Common myeloid progenitor, CD34-positive (primary cell): ENCODE measurements at regions not wholly inside any gene's neighbourhood (a gene's known extent, or its start where the extent isn't known, plus 50 kb on each side); places are given as distances from the start of the nearest gene placed in this dataset.
"Not testable (repeated sequence)": the region's sequence is repeated elsewhere in the genome, so short reads cannot be mapped to it uniquely, and the experiment has no call there.

Experiments
- CTCF ChIA-PET: fragments of 350-600 bp; sonication (Branson Sonifier 250); formaldehyde crosslinking; loops from one replicate; lab custom pipeline; 2021; ENCODE audit warnings: antibody characterized with exemption; lab: Charles Lee
- POLR2A ChIA-PET: fragments of 350-600 bp; sonication (Branson Sonifier 250); formaldehyde crosslinking; loops from one replicate; lab custom pipeline; 2021; ENCODE audit warnings: antibody characterized with exemption; lab: Charles Lee
- DNase-seq, 3 donors: peaks; one replicate each; pipeline versions ENCODE4 v3.0.0 to v3.0.0-alpha.2; 2013
- H3K27ac ChIP-seq, 2 experiments: 1 replicate in 1 of 2; 2 replicates in 1 of 2; pipeline ENCODE4 v1.7.0; 2013; ENCODE audit warnings: inconsistent platforms in 2 of 2, low read length in 2 of 2, mild to moderate bottlenecking in 2 of 2, low read depth in 1 of 2, moderate library complexity in 1 of 2; ENCODE audit not compliant: severe bottlenecking in 2 of 2, insufficient read depth in 1 of 2, poor library complexity in 1 of 2
- H3K27me3 ChIP-seq, 5 experiments: replicated peaks in 2 of 5; 1 replicate in 3 of 5; 2 replicates in 2 of 5; pipeline versions ENCODE4 v1.6.1 to v1.7.0; 2013; ENCODE audit warnings: low read length in 4 of 5, mild to moderate bottlenecking in 2 of 5, moderate library complexity in 2 of 5, inconsistent platforms in 1 of 5; ENCODE audit not compliant: insufficient read depth in 5 of 5, control insufficient read depth in 4 of 5
- H3K36me3 ChIP-seq, 4 experiments: 1 replicate in 2 of 4; 2 replicates in 2 of 4; pipeline versions ENCODE4 v1.6.1 to v1.7.0; 2013; ENCODE audit warnings: low read length in 3 of 4, control low read depth in 1 of 4, mild to moderate bottlenecking in 1 of 4; ENCODE audit not compliant: control insufficient read depth in 4 of 4, insufficient read depth in 4 of 4
- H3K4me1 ChIP-seq, 4 experiments: 1 replicate in 3 of 4; 2 replicates in 1 of 4; pipeline versions ENCODE4 v1.6.1 to v1.7.1; 2013; ENCODE audit warnings: low read length in 3 of 4, mild to moderate bottlenecking in 3 of 4, control low read depth in 1 of 4, inconsistent platforms in 1 of 4, moderate library complexity in 1 of 4; ENCODE audit not compliant: control insufficient read depth in 4 of 4, insufficient read depth in 4 of 4; ENCODE audit errors: control extremely low read depth in 1 of 4
- H3K4me3 ChIP-seq, 7 experiments: 1 replicate in 4 of 7; 2 replicates in 3 of 7; pipeline versions ENCODE4 v1.5.1 to v1.7.0; 2013; ENCODE audit warnings: mild to moderate bottlenecking in 7 of 7, low read length in 6 of 7, moderate library complexity in 6 of 7, inconsistent platforms in 2 of 7, low read depth in 2 of 7, control low read depth in 1 of 7; ENCODE audit not compliant: insufficient read depth in 4 of 7, control insufficient read depth in 1 of 7; ENCODE audit errors: extremely low read depth in 1 of 7
- H3K9me3 ChIP-seq, 5 experiments: 1 replicate in 4 of 5; 2 replicates in 1 of 5; pipeline versions ENCODE4 v1.6.1 to v1.7.1; 2013; ENCODE audit warnings: low read length in 4 of 5, mild to moderate bottlenecking in 2 of 5, inconsistent platforms in 1 of 5, low read depth in 1 of 5, moderate library complexity in 1 of 5; ENCODE audit not compliant: control insufficient read depth in 4 of 5, insufficient read depth in 2 of 5; ENCODE audit errors: control extremely low read depth in 1 of 5
- WGBS: methylation state at CpG from one replicate; pipeline ENCODE4 v1.1.5; 2013; ENCODE audit not compliant: insufficient coverage; 5-methylcytosine and 5-hydroxymethylcytosine counted together

DNA sequence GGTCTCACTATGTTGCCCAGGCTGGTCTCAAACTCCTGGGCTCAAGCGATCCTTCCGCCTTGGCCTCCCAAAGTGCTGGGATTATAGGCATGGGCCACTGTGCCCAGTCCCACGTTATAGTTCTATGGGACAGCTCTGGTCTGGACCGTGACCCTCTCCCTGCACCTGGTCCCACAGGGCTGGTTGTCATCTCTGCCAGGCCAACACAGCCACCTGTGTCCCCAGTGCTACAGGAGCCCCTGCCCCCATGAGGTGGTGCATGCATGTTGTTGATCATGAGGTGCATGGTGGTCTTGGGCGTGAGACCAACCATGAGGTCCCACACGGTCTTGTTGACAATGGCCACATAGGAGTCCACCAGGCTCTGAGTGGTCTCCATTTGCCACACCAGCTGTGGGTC is 51.0 kb upstream of the UBE2Q2 start:
- H3K36me3 ChIP-seq, H3K4me1 ChIP-seq, H3K27ac ChIP-seq, POLR2A ChIA-PET, H3K27me3 ChIP-seq, H3K9me3 ChIP-seq, H3K4me3 ChIP-seq, DNase-seq: not testable (repeated sequence)
- CTCF ChIA-PET, result interaction anchor here (1.4 kb wide), 1 partner anchor 42 kb away, joined by 3 read pairs; no protein-coding TSS in a partner anchor
- 100% methylated on average over 2 of the region's 6 CpGs for WGBS

DNA sequence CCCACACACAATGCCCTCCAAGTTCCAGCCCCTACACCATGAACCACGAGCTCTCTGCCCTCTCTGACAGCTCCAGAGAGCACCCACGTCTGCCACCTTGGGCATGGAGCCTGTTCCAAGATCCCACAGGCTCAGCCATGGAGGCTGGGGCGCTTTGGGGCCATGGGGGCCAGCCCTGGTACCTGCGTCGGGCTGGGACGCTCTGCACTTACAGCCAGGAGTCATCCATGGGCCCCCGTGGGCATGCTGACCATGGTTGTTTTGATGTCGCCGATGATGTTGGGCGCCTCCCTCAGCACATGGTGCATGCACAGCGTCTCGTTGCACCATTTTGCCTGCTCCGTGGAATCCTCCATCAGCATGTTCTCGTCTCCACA is 51.9 kb upstream of the UBE2Q2 start:
- WGBS, result 99% methylated on average over 14 of the region's 14 CpGs
- H3K4me1 ChIP-seq, result no peaks in the 10 kb centered on the region
- H3K4me3 ChIP-seq, result no peak overlapping the region
- peaks cover 0 to 4% (median 0%) of the 10 kb centered on the region in 5 experiments for H3K27me3 ChIP-seq
- no peak for DNase-seq
- H3K36me3 ChIP-seq, result no peaks in the 10 kb centered on the region
- no peaks in the 10 kb centered on the region for H3K9me3 ChIP-seq
- POLR2A ChIA-PET, result no interaction called here
- no peak overlapping the region for H3K27ac ChIP-seq
- CTCF ChIA-PET, result interaction anchor here (1.3 kb wide), 1 partner anchor 63 kb away, joined by 5 read pairs; no protein-coding TSS in a partner anchor

DNA sequence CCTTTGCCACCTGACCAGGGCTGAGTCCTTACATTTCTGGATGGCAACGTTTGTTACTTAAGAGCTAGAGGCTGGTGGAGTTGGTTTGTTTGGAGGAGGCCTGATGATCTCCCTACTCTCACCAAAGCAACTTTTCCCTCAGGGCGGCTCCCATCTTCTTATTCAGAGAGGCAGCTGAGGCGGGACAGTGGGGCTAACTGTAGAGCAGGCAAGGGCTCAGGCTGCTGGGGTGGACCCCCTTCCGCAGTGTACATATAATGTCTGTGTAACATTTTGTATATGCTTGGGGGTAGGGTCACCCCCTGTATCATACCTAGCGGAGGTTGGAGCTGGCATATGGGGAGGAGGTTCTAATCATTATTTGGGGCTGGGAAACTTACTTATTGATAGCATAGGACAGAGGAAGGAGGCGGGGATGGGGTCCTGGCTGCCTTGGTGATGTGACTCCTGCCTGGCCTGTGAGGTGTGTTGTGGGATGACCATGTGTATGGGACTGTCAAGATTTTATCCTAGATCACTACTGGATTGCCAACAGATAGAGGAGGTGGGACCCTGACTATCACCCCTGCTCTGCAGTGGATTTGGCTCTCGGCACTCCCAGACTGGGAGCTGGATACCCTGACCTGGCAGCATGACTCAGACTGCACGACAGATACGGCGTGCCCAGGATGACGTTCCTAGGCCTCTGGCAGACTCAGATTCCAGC is 52.5 kb upstream of the UBE2Q2 start:
- H3K4me1 ChIP-seq, result no peaks in the 10 kb centered on the region
- H3K9me3 ChIP-seq, result no peaks in the 10 kb centered on the region
- 100% methylated on average over 4 of the region's 11 CpGs for WGBS
- ChIA-PET CTCF (interaction anchor here (1.3 kb wide), 1 partner anchor 63 kb away, joined by 5 read pairs; no protein-coding TSS in a partner anchor), POLR2A (no interaction called here)
- H3K27ac ChIP-seq, result no peak overlapping the region
- peaks cover 0 to 3% (median 0%) of the 10 kb centered on the region in 5 experiments for H3K27me3 ChIP-seq
- H3K4me3 ChIP-seq, result no peak overlapping the region
- no peaks in the 10 kb centered on the region for H3K36me3 ChIP-seq
- DNase-seq, result no peak

DNA sequence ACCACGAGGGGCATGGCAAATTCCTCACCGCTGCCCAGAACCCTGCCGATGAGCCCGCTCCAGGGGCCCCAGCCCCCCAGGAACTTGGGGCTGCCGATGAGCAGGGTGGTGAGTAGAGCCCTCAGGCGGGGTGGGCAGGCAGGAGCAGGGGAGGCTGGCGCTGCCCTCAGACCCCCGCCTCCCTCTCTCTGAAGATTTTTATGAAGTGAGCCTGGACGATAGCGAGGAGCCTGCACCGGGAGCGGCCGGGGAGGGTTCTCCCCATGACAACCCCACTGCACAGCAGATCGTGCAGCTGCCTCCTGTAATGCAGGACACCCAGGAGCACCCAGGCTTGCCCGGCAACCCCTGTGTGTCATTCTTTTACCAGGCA is 56.7 kb upstream of the UBE2Q2 start:
- H3K27ac ChIP-seq, result no peak overlapping the region
- no peaks in the 10 kb centered on the region for H3K9me3 ChIP-seq
- CTCF ChIA-PET, result interaction anchor here (1.0 to 1.8 kb wide), 6 partner anchors 14 to 135 kb away, joined by 3 to 6 read pairs (median 4); no protein-coding TSS in a partner anchor
- 76% methylated on average over 10 of the region's 15 CpGs for WGBS
- H3K4me3 ChIP-seq, result no peak overlapping the region
- no peaks in the 10 kb centered on the region for H3K4me1 ChIP-seq
- POLR2A ChIA-PET, result no interaction called here
- peaks cover 0 to 2% (median 0%) of the 10 kb centered on the region in 5 experiments for H3K27me3 ChIP-seq
- DNase-seq, result no peak
- no peaks in the 10 kb centered on the region for H3K36me3 ChIP-seq

DNA sequence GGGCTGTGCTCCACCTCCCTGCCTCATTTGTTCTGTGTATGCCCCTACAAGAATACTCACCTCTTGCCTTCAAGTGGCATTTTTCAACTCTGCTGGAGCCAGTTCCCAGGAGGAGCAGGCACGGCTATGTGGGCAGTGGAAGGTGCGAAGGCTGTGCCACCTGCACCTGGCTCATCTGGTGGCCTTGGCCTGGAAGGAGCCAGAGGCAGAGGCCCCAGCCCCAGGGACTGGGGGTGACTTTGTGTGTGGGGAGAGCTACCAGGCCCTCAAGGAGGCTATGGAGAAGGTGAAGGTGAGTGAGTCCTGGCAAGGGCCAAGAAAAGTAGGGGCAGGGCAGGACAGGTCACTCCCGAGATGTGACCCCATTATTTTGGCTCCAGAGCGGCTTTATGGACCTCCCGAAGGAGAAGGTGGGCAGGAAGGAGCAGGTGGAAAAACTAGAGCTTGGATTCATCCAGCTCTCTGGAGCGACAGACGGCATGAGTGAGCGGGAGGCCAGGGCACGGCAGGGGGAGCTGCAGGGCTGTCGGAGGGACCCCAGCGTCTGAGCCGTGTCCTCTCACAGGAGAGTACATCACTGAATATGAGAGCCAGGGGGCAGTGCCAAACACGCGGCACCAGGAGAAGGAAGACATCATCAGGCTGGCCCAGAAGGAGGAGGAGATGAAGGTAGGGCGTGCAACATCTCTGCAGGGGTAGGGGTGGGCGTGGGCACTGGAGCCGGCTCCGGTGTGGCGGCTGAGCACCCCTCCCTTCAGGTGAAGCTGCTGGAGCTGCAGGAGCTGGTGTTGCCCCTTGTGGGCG is 57.3 kb upstream of the UBE2Q2 start:
- Histone ChIP-seq H3K27ac (no peak overlapping the region), H3K4me1 (no peaks in the 10 kb centered on the region), H3K36me3 (no peaks in the 10 kb centered on the region), H3K4me3 (no peak overlapping the region), H3K9me3 (no peaks in the 10 kb centered on the region), H3K27me3 (peaks cover 0 to 2% (median 0%) of the 10 kb centered on the region in 5 experiments)
- DNase-seq, result peak; percentile 39 to 67 (median 62)
- ChIA-PET CTCF (interaction anchor here (1.0 to 1.8 kb wide), 4 partner anchors 15 to 136 kb away, joined by 3 to 6 read pairs (median 4); no protein-coding TSS in a partner anchor), POLR2A (no interaction called here)
- 76% methylated on average over 20 of the region's 20 CpGs for WGBS

DNA sequence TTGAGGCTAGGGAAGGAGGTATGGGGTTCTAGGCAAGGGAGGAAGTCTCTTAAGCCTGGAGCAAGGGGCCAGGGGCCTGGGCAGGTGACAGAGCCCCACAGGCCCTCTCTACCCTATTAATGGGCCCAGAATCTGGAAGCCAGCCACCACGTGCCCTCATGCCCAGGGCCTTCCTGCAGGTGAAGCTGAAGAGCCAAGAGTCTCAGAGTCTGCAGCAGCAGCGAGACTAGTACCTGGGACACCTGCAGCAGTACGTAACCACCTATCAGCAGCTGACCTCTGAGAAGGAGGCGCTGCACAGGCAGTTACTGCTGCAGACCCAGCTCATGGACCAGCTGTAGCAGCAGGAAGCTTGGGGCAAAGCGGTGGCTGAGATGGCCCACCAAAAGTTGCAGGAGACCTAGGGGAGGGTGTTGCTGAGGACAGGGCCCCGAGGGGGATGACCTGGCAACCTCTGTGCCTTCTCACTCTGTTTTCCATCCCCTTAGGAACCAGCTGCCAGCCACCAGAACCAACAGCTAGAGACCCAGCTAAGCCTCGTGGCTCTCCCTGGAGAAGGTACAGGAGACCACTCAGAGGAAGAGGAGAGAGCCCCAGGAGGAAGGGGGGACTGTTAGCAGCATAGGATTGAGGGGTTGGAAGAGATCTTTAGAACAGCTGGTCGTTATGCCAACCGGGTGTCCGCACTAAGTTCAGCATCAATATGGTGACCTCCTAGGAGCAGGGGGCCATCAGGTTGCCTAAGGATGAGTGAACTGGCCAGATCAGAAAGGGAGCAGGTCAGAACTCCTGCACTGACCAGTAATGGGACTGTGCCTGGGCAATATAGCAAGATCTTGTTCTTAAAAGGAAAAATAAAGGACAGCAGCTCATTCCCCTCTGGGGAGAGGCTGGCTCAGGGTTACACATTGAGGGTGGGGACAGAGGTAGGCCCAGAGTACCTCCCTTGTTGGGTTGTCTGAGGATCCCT is 58.5 kb upstream of the UBE2Q2 start:
- H3K4me3 ChIP-seq, H3K36me3 ChIP-seq, CTCF ChIA-PET, H3K9me3 ChIP-seq, DNase-seq, H3K4me1 ChIP-seq, H3K27ac ChIP-seq, H3K27me3 ChIP-seq, POLR2A ChIA-PET: not testable (repeated sequence)
- WGBS, result 97% methylated on average over 5 of the region's 10 CpGs
